ENCODE measurements at regions not wholly inside any gene's neighbourhood (a gene's known extent, or its start where the extent isn't known, plus 50 kb on each side); places are given as distances from the start of the nearest gene placed in this dataset.

DNA sequence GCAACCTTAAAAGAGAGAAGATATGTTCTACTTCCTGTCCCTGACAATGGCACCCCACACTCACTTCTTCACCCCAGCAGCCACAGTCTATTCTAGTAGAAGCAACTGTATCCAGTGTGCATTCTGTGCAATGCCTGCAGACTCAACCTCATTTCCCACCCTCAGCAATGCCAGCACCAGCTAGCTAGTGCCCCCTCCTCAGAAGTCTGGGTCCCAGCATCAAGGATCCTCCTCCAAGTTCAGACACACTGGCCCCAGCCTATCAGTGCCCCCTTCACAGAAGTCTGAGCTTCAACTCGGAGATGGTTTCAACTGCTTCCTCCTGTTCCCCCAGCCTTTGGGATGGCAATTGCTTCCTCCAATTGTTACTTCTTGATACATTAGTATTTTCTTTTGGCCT is 268.3 kb downstream of the MEX3B start:
- TF ChIP-seq CTCF (IDR thresholded peaks at IDR 0.05; ENCODE audit: extremely low read depth in 1 of 2, insufficient read depth in 1 of 2, low read depth in 1 of 2, low read length in 2 of 2) (no peak), POLR2AphosphoS5 (IDR thresholded peaks at IDR 0.05; ENCODE audit: insufficient read depth, low read depth, low read length) (no peak), MYC (IDR thresholded peaks at IDR 0.05; ENCODE audit: low read depth, low read length) (no peak)
